ENCODE measurements at regions not wholly inside any gene's neighbourhood (a gene's known extent, or its start where the extent isn't known, plus 50 kb on each side); places are given as distances from the start of the nearest gene placed in this dataset.

DNA sequence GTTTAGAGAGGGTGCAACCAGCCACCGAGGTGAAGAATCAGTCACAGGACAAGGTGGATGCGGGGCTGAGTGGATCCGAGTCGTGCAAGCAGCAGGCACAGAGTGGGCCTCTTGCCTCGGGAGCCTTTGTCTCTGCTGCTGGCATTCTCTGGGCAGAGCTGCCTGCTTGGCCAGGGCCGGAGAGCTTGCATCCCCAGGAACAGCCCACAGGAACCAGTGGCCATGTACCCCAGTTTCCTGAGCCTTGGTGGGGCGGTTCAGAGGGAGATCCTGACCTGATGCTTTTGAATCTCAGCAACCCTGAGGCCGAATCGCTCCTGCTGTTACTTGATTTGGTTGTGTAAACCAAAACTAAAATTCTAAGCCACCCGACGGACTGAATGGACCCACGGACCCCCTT is 50.1 kb upstream of the EIF5 start:
- TF ChIP-seq POLR2A (IDR thresholded peaks at IDR 0.05; ENCODE audit: low read length) (no peak), GATA1 (IDR thresholded peaks at IDR 0.05; ENCODE audit: low read depth, low read length) (no peak)

Data from erythroblast (primary cell).